Mammary epithelial cell (primary cell): ENCODE measurements at regions not wholly inside any gene's neighbourhood (a gene's known extent, or its start where the extent isn't known, plus 50 kb on each side); places are given as distances from the start of the nearest gene placed in this dataset.

Experiments used
- EZH2 ChIP-seq: IDR thresholded peaks from 2 replicates; pipeline ENCODE4 v1.6.1; 2012; ENCODE audit warnings: low read length, inconsistent platforms, borderline replicate concordance
- TF ChIP-seq, protein P1 (sequence below), 2 donors: IDR thresholded peaks in 1 of 2; conservative IDR thresholded peaks in 1 of 2; 2 replicates each; pipeline ENCODE4 v1.5.1; 2011 to 2012; ENCODE audit warnings: inconsistent platforms in 2 of 2, low read length in 2 of 2, mild to moderate bottlenecking in 2 of 2, control low read depth in 1 of 2, low read depth in 1 of 2; ENCODE audit not compliant: insufficient read depth in 1 of 2; ENCODE audit errors: extremely low read depth in 1 of 2

DNA sequence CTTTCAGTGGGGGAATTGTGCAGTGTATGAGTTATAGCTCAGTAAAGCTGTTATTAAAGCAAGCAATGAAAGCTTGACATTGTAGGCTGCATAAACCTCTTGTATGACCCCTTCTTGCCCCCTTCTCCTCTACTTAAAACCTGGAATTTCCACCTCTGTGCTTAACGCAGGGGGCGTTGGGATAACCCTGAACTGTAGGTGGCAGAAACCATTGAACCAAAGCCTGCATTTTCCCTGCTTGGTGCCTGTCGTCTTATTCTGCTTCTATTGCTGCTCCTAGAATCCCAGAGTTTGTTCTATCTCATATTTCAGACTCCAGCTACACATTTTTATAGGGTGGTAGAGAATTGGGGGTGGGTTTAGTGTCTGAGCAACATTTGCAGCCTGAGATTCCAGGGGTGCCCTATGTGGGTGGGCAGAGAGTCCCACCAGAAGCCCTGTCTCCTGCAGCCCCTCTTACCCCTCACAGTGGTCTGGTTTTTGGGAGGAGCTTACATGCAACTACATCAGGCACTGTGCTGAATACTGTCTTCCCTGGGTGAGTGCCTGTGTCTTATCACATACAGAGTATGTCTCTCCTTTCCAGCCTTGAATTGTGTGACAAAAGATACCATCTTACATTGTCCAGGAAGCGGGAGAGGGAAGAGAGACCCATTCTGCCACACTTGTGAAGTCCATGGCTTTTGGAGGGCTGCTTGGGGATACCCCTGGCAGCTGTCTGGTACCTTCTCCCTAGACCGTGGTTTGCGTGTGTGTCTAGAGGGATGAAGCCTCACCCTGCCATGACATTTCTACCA lies 407.7 kb upstream of the EEF2KMT start:
- TF ChIP-seq, protein P1, sequence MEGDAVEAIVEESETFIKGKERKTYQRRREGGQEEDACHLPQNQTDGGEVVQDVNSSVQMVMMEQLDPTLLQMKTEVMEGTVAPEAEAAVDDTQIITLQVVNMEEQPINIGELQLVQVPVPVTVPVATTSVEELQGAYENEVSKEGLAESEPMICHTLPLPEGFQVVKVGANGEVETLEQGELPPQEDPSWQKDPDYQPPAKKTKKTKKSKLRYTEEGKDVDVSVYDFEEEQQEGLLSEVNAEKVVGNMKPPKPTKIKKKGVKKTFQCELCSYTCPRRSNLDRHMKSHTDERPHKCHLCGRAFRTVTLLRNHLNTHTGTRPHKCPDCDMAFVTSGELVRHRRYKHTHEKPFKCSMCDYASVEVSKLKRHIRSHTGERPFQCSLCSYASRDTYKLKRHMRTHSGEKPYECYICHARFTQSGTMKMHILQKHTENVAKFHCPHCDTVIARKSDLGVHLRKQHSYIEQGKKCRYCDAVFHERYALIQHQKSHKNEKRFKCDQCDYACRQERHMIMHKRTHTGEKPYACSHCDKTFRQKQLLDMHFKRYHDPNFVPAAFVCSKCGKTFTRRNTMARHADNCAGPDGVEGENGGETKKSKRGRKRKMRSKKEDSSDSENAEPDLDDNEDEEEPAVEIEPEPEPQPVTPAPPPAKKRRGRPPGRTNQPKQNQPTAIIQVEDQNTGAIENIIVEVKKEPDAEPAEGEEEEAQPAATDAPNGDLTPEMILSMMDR (conservative IDR thresholded peaks at IDR 0.05 in 1 of 2, IDR thresholded peaks at IDR 0.05 in 1 of 2; ENCODE audit: extremely low read depth in 1 of 2, insufficient read depth in 1 of 2, low read depth in 1 of 2, low read length in 2 of 2), result no peak
- TF ChIP-seq EZH2, result no peak
